NOMO-1 treated with DMSO at 0.1 percent for 48 hours (cell line): ENCODE measurements at regions not wholly inside any gene's neighbourhood (a gene's known extent, or its start where the extent isn't known, plus 50 kb on each side); places are given as distances from the start of the nearest gene placed in this dataset.
"Not testable (repeated sequence)": the region's sequence is repeated elsewhere in the genome, so short reads cannot be mapped to it uniquely, and the experiment has no call there.

Experiments
- DNase-seq: peaks from one replicate; lab custom pipeline; 2025; ENCODE audit not compliant: unreplicated experiment; lab: John Stamatoyannopoulos, UW

DNA sequence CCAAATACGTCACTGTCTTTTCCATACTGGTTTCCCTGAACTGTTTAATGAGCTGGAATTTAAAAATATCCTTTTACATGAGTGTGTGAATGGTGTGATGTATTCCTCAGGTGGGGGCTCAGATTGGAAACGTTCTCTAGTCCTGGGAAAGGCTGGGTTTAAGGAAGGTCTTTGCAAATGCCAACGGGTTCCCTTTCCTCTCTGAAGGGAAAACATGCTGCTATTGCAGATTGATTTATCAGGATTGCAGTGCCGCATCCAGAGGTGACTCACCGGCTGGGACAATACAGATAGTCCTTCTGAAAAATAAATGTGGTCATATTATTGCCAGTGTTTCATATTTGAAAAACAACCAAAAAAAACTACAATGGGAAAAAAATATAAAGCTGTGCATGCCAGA lies 193.1 kb upstream of the FLRT2 start:
- DNase-seq, result no peak

DNA sequence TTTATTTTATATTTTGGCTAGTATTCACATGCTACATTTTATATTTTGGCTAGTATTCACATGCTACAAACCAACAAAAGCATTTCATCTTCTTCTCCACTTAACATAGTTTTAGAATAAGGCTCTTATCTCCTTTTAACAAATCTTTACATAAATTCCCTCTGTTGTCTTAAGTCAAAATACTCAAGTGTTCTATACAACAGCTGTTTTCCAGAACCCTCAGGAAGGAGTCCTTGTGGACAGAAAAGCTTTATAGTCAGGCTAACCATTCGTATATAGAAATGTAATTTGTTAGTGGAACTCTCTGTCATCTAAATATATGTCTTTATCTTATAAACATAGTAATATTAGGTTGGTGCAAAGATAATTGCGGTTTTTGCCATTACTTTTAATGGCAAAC lies 191.0 kb upstream of the FLRT2 start:
- DNase-seq, result no peak

DNA sequence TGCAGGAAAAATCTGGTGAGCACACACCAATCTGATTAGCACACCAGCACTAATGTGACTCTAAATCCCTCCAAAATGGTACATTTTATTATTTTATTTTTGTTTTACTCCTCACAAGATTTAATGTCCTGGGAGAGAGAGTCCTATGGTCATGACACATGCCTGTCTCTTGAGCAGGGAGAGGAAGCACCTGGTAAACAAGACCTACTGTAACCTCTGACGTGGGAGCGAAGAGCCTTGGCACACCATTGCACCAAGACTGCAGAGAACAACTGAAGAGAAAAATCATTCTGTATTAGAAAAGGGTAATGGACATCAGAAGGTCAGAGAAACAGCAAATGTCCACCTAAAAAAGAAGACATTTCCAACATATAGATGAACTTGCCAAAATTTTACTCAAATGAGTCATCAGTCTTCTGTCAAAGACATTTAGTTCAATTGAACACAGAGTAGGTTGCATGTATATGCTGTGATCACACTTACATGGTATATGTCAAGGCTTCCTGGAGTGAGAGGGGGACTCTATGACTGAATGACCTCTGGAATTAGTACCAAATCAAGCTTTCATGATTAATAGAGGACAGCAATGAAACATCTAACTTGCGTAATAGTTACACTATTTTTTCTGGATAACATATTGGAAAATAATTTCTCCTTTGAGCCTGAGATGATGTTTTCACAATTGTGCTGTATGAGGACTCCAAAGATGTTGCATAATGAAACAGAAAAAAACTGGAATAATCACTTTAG lies 186.9 kb upstream of the FLRT2 start:
- DNase-seq, result no peak

DNA sequence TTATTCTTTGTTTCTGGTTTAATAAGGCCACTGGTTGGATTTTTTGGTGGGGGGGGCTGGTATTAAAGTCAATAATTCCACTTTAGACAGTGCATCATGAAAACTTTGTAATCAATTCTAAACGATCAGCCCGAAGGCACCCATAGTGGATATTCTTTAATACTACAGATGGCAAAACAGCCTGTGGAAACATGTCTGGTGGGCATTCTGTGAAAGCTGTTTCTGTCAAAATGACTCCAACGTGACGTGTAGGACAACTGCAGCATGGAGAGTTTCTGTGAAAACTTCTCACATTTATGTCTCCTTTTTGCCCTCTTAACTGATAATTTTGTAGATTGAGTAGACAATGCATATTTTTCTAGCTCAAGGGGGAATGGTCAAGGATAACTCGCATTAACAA lies 185.8 kb upstream of the FLRT2 start:
- DNase-seq, result no peak

DNA sequence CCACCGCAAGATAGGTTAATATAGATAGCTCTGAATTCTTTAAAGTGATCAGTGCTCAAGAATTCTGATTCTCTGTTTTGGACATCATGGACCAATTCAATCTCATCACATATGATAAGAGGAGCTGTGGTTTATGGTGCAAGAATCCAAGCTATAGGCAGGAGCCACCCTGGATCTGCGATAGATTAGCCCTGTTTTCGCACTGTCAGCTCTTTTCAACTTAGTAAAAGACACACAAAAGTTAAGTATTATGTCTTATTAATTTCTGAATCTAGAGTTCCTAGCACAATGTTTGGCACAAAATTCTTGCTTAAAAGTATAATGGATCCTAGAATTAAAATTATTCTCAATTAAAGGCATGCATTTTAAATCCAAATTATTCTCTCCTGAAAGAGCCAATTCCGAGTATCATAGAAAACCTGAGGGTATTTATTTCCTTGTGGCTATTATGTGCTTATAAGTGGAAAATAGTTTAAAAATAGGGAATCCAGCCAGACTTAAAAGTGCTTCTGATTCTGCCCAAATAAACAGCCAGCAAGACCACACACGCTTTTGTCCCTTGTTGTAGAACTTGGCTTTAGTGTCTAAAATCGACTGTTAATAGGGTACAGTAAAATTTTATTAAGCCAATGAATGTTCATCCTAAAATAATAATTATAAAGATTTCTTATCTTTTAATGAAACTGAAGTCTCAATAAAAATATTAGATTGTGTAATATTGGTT lies 184.9 kb upstream of the FLRT2 start:
- no peak for DNase-seq

DNA sequence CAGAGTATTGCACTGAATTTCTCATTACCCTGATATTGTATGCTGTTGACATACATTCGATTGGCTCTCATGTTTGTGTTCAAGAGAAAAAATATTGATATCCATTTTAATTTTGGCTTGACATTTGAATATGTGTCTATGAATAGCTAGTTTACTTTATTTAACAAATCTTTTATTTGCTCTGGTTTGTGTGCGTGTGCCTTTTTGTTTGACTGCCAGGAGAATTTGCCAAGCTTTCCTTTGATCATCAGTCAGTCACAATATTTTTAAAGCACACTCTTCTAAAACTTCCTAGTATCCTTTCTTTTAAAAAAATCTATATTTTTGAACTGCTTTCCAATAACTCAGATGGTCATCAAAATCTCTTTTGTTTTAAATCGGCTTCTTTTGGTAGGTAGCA lies 179.3 kb upstream of the FLRT2 start:
- DNase-seq, result no peak

DNA sequence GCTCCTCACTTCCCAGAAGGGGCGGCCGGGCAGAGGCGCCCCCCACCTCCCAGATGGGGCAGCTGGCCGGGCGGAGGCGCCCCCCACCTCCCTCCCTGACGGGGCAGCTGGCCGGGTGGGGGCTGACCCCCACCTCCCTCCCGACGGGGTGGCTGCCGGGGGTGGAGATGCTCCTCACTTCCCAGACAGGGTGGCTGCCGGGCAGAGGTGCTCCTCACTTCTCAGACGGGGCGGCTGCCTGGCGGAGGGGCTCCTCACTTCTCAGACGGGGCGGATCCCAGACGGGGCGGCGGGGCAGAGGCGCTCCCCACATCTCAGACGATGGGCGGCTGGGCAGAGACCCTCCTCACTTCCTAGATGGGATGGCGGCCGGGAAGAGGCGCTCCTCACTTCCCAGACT lies 177.4 kb upstream of the FLRT2 start:
- DNase-seq, result not testable (repeated sequence)

DNA sequence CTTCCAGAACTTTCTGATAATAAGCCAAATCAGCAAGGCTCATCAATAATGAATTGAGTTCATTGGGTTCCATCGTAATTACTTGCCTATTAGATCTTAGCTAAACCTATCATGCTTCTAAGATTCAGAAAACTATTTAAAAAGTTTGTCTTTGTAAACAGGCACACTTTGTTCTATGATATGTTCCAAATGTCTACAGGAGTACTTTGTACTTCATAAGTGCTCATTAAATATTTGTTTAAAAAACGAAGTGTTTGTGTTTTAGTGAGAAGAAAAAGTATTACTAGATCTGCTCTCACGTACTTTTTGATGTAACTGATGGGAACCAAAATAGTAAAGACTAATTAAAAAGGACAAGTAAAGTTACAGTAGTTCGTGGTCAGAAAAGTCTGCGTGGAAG lies 172.8 kb upstream of the FLRT2 start:
- DNase-seq, result no peak

DNA sequence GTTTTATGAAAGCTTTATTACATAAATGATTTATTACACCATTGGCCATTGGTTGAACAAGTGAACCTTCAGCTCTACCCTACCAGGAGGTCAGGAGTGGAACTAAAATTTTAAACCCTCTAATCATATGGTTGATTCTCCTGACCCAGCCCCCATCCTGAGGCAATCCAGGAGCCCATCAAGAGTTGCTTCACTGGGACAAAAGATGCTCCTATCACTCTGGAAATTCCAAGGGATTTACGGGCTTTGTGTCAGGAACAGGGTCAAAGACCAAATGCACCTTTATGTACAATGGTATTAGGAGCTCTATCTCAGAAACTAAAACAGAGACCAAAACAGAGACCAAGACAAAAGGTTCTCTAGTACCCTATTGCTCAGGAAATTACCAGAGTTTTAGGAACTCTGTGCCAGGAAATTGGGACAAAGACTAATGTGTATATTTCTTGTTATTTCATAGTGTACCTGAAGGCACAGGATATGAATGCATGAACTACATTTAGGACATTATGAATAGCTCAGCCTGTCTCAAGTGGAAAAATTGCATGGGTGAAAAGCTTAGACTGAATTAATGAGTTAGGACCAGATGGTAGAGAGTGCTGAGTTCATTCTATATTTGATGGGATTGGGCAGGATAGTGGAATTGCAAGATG lies 171.7 kb upstream of the FLRT2 start:
- no peak for DNase-seq

DNA sequence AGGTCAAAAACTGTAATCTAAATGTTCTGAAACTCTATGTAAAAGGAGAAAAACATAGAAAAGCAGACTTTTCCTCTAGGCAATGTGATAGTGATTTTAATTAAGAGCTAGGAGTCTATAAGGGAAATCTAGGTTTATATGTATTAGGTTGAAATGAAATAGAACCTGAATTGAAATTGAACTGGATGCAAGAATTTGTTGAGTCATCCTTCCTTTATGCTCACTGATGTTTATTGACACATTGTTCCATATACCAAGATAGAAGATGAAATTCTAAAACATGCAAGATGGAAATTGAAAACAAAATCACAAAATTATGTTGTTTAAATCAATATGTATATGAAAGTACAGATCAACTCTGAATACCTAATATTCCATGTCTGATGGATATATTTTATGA lies 170.4 kb upstream of the FLRT2 start:
- no peak for DNase-seq

DNA sequence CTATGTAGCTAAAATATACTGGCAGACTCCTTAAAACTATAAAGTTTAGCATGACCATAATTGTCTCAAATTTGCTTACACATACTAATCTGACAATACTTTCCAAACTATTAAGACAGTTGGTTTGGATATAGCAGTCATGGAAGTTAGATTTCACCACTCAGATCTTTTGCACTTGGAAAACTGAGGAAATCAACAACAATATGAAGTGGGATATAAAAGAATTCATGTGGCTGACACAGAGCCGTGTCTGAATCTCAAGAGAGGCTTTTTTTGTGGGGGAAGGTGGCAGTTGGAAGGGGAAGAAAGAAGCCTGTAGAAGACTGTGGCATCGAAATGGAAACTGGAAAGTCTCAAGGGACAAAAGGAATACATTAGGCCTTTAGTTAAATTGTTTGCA lies 166.6 kb upstream of the FLRT2 start:
- no peak for DNase-seq

DNA sequence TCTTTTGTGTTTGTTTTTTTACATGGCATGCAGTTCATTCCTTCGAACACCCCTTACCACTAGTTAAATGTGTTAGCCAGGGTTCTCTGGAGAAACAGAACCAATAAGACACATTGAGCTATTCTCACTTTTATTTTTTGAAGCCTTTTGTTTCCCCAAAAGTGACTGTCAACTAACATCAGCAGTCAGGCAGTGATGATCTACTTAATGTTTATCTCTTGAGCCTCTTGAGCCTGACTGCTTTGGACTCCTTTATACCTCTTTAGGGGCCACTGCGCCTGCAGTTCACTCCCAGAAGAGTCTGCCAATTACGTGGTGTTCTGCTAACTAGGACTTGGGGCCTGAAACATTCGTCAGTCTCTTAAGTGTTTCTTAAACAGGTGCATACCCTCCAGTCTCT lies 163.7 kb upstream of the FLRT2 start:
- no peak for DNase-seq

DNA sequence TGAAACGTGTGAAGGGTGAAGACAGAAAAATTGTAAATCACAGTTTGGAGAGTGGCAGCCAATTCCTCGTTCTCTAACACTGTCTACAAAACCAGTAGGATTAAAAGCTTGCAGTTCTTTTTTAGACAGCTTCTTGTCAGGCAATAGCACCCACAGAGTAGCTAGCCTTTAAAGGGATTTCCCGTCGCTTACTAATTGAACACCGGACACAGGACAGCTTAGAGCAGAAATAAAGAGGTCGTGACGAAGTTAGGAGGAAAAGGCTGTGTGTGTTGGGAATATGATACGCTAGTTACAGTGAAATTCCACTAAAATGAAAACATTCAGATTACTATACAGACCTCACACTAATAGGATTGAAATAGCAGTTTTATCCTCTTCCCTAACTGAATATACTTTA lies 149.1 kb upstream of the FLRT2 start:
- no peak for DNase-seq

DNA sequence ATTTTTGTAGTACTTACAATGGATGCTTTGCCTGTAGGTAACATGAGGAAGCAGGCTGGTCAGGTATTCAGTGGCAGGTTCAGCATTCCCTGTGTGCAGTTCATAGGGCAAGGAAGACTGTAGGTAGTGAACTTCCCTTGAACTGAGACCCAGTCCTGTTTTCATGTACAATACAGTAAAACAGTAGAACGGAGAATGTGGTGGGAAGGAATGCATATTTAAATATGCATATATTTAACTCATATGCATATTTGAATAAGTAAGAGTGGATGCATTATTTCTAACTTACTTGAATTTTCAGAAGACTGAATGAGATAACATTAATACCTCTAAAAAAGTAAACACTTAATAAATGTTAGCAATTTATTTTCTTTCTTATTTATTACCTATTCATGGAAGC lies 147.6 kb upstream of the FLRT2 start:
- no peak for DNase-seq

DNA sequence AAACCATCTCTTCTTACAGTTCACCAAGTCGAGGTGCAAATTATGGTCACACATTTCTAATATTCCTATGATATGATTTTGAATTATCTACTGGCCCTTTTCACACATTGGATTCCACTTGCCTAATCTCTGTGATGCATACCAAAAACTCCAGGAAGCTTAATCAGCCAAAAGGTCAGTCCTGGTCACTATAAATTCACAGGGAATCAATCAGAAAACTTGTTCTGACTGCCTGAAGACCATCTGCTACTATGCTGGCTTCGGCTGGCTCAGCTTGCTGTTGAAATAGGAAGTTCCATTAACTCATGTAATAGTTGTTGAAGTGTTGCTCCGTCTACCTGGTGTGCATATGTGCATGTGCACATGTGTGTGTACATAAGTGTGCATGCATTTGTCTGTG lies 142.8 kb upstream of the FLRT2 start:
- no peak for DNase-seq

DNA sequence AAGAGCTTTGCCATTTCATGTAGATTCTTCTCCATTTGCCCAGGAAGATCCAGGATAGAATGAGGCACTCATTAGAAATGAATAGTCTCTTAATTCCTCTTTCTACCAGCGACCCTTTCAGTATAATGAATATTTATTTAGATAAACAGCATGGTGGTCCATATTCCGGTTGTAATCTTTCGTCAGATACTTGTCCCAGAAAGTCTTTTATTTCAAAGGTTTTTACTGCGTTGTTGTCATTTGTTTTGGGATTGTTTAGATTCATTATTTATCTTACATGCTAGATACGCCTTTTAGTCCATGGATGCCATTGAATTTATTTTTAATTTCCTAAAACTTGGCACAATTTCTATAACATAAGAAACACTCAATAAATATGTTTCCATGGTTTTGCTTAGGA lies 139.7 kb upstream of the FLRT2 start:
- DNase-seq, result no peak

DNA sequence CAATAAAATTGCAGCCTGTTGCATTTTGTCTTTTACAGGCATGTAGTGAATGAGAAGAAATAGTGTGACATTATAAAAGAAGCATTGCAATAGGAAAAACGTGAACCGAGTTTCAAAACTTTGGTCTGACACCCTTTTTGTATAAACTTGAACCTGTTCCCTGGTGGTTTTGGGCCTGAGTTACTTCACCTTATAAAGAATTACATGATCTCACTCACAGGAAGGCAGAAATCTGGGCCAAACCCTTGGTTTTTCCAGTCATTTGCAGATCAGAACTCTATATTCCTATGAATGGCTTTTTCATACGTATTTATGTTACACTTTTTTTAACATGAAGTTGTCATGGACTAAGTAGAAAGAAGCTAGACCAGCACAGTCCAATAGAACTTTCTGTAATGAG lies 138.5 kb upstream of the FLRT2 start:
- DNase-seq, result no peak

DNA sequence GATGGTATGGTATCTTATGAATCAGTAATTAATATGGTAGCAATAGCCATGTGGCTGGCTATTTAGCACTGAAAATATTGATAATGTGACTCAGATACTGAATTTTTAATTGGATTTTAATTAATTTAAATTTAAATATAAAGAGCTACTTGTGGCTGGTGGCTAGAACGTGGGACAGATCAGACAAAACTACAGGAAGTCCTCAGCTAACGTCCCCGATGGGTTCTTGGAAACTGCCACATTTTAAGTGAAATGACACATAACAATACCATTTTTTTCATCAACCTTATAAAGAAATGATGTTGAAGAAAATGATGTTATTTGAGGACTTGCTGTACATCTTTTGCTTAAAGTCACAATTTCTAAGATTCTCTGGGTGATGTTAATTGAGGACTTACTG lies 138.1 kb upstream of the FLRT2 start:
- no peak for DNase-seq

DNA sequence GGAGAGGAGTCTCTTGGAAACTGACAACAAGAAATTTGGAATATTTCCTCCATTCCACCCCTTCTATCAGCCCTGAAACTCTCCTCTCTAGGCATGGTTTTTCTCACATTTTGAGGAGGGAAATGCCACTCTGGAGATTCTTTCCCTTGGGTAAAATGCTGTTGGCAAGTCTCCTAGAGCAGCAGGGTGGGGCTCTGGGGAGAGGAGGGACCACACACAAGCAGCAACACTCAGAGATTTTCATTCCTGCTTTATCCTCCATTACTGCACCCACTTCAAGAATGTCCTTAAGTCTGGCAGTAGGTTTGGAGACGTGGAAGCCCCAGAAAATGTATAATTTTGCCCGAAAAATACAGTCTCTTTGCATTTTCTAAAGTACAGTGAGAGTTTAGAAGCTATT lies 130.8 kb upstream of the FLRT2 start:
- DNase-seq, result no peak

DNA sequence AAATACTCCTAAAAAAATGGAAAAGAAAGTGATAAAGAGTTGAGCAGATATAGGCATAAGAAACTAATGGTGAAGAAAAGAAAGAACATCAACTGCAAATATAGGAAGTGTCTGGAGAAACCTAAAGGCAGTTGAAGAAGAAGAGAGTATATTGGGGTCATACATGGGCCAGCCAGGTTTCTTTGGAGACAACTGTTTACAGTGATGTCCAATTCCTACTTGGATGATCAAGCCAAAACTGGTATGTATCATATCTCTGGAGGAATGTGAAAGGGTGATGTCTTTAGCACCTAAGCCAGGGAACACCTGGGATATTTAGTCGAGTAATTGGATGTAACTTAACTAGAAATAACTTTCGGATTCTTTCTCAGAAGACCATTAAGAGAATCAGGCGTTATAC lies 129.3 kb upstream of the FLRT2 start:
- DNase-seq, result no peak

DNA sequence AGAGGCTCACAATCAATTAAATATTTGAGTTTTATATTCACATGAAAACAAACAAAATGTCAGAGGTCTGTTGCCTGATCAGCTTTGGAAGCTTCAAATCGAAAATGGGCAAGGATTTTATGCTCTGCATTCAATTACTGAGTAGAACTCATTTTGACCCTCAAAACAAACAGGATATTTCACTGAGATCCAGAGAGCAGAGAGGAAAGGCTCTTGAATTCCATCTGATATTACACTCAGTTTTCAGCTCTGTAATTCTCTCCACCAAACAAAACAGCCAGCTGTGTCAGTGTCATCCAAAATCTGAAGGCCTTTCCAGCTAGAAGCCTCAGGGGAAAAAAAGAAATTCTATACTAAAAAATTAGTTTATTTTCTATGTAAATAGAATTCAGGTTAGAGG lies 128.6 kb upstream of the FLRT2 start:
- no peak for DNase-seq

DNA sequence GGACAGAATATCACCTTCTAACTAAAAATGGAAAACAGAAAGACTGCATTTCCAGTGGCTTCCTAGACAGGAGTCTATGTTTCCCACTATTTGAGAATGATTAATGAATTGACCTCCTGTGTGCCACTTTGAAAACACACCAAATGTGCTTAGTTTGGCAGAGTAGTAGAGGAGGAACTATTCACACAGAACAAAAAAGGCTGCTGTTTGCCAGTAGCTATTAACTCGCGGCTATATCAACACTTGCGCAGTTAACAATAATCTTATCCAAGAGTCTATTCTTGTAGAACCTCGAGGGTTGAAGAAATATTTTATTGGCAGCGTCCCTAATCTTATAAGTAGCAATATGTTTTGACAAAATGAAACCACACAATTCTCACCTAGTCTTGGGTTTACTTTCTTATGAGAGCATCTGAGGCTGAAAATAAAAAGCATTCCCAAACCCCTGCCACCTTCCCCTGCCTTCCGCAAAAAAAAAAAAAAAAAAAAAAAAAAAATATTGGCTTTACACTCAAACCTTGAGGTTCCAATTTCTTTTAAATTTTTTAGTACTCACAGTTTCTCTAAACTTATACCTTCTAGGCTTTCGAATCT lies 127.3 kb upstream of the FLRT2 start:
- DNase-seq, result no peak
